OCI-LY7 (cell line): ENCODE measurements at regions not wholly inside any gene's neighbourhood (a gene's known extent, or its start where the extent isn't known, plus 50 kb on each side); places are given as distances from the start of the nearest gene placed in this dataset.

Source experiments
- BruUV-seq: library from RNA; stranded (reverse); fragments of 400-500 nt; replicated peaks from 2 replicates; lab custom pipeline; 2021; lab: Mats Ljungman, UMichigan
- CTCF ChIA-PET: fragments of 300-600 bp; sonication (Branson Sonifier 250); formaldehyde crosslinking; loops from one replicate; lab custom pipeline; 2022; ENCODE audit warnings: antibody characterized with exemption; ENCODE audit not compliant: unreplicated experiment; lab: Charles Lee
- POLR2A ChIA-PET: fragments of 300-600 bp; sonication (Branson Sonifier 250); formaldehyde crosslinking; loops from one replicate; lab custom pipeline; 2022; ENCODE audit warnings: antibody characterized with exemption; lab: Charles Lee
- DNase-seq: peaks from one replicate; pipeline ENCODE4 v3.0.0-alpha.2; 2015; ENCODE audit warnings: low spot score
- H2AFZ ChIP-seq: fragments of 200-600 bp; sonication (generic), shearing (Covaris generic); 2 replicates; pipeline ENCODE4 v1.6.1; 2014; ENCODE audit warnings: mild to moderate bottlenecking, antibody characterized with exemption, low read length, moderate library complexity
- H3K27ac ChIP-seq: fragments of 200-600 bp; sonication (generic); 2 replicates; pipeline ENCODE4 v1.5.1; 2014; ENCODE audit warnings: mixed run types, low read depth, mild to moderate bottlenecking, moderate library complexity, low read length, inconsistent platforms; ENCODE audit not compliant: poor library complexity, severe bottlenecking
- H3K36me3 ChIP-seq: fragments of 200-600 bp; sonication (generic); 2 replicates; pipeline ENCODE4 v1.6.1; 2014; ENCODE audit warnings: mild to moderate bottlenecking, antibody characterized with exemption, low read length, moderate library complexity, mixed read lengths; ENCODE audit not compliant: insufficient read depth
- H3K4me1 ChIP-seq: fragments of 200-600 bp; sonication (generic); 2 replicates; pipeline ENCODE4 v1.5.1; 2014; ENCODE audit warnings: mild to moderate bottlenecking, low read length; ENCODE audit not compliant: insufficient read depth, poor library complexity, severe bottlenecking
- H3K4me2 ChIP-seq: fragments of 200-600 bp; sonication (generic); 2 replicates; pipeline ENCODE4 v1.6.1; 2014; ENCODE audit warnings: mild to moderate bottlenecking, low read length
- H3K4me3 ChIP-seq: fragments of 200-600 bp; sonication (generic); 2 replicates; pipeline ENCODE4 v1.5.1; 2014; ENCODE audit warnings: mild to moderate bottlenecking, low read depth, low read length; ENCODE audit not compliant: poor library complexity, severe bottlenecking
- H3K79me2 ChIP-seq: fragments of 200-600 bp; sonication (generic); 2 replicates; pipeline ENCODE4 v1.6.1; 2016; ENCODE audit warnings: low read depth, mild to moderate bottlenecking, low read length, moderate library complexity, mixed read lengths; ENCODE audit not compliant: insufficient read depth
- H3K9me2 ChIP-seq: fragments of 200-600 bp; sonication (generic); 2 replicates; pipeline ENCODE4 v1.6.1; 2016; ENCODE audit warnings: mild to moderate bottlenecking, low read length, mixed read lengths; ENCODE audit not compliant: insufficient read depth
- H3K9me3 ChIP-seq: fragments of 200-600 bp; sonication (generic); 2 replicates; pipeline ENCODE4 v1.6.1; 2014; ENCODE audit warnings: mild to moderate bottlenecking, mixed run types, low read length, mixed read lengths
- H4K20me1 ChIP-seq: fragments of 200-600 bp; sonication (generic); 2 replicates; pipeline ENCODE4 v1.6.1; 2014; ENCODE audit warnings: mild to moderate bottlenecking, antibody characterized with exemption, low read length, moderate library complexity, mixed read lengths; ENCODE audit not compliant: insufficient read depth
- CTCF ChIP-seq: fragments of 200-600 bp; sonication (generic); conservative IDR thresholded peaks from 2 replicates; pipeline ENCODE4 v1.5.1; 2014; ENCODE audit warnings: mild to moderate bottlenecking, antibody characterized with exemption, low read length, moderate library complexity, mixed read lengths
- EZH2phosphoT487 ChIP-seq: fragments of 200-600 bp; sonication (generic); IDR thresholded peaks from 2 replicates; pipeline ENCODE4 v1.6.1; 2018; ENCODE audit warnings: low read depth, borderline replicate concordance, mild to moderate bottlenecking, mixed run types, antibody characterized with exemption, low read length, moderate library complexity, mixed read lengths
- intact Hi-C: fragments of 100-400 bp; cut with micrococcal nuclease; formaldehyde crosslinking; loops from one replicate; pipeline ENCODE4 v1.10.0; 2022; ENCODE audit not compliant: unreplicated experiment

DNA sequence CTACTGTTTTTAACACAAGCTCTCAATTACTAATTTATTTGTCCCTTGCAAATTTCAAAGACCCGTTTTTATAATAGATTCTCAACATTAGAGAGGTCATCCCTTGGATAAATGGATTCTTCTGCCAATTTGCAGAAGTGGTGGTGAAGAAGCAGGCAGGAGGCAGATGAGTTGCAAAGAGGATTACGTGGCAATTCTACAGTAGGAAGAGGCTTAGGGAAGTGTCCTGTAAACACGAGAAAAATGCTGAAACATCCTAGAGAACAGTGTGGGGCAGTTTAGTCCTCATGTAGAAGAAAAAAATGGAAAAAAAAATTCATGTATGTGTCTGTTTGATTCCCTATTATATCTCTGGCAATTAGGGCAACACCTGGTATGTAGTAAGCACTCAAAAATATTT lies 87.6 kb downstream of the BMP2 start:
- Histone ChIP-seq H3K4me3 (no peak overlapping the region), H4K20me1 (no peaks in the 10 kb centered on the region), H3K4me1 (no peaks in the 10 kb centered on the region), H2AFZ (no peak overlapping the region), H3K9me3 (no peaks in the 10 kb centered on the region), H3K36me3 (no peaks in the 10 kb centered on the region), H3K79me2 (no peaks in the 10 kb centered on the region), H3K4me2 (no peak overlapping the region), H3K9me2 (no peaks in the 10 kb centered on the region), H3K27ac (no peak overlapping the region)
- no TSS peak for BruUV-seq
- POLR2A ChIA-PET: no interaction called here
- no peak for DNase-seq
- CTCF ChIA-PET: no interaction called here
- intact Hi-C loops: no loop called here
- TF ChIP-seq EZH2phosphoT487 (no peak), CTCF (no peak)

GRCh38 chr20:6855796-6856195 lies 88.3 kb downstream of the BMP2 start:
- BruUV-seq: no TSS peak
- Histone ChIP-seq H3K4me3 (no peak overlapping the region), H3K4me2 (no peak overlapping the region)

GRCh38 chr20:6857927-6858326 lies 90.4 kb downstream of the BMP2 start:
- no peaks in the 10 kb centered on the region for H3K79me2 ChIP-seq
- BruUV-seq: no TSS peak
- H3K4me1 ChIP-seq: no peaks in the 10 kb centered on the region
- intact Hi-C loops: no loop called here
- CTCF ChIA-PET: no interaction called here
- H4K20me1 ChIP-seq: no peaks in the 10 kb centered on the region
- H3K4me2 ChIP-seq: no peak overlapping the region
- no peak overlapping the region for H3K27ac ChIP-seq
- H2AFZ ChIP-seq: no peak overlapping the region
- no peak overlapping the region for H3K4me3 ChIP-seq
- POLR2A ChIA-PET: no interaction called here
- no peaks in the 10 kb centered on the region for H3K36me3 ChIP-seq
- no peaks in the 10 kb centered on the region for H3K9me3 ChIP-seq
- no peak for DNase-seq
- TF ChIP-seq CTCF: no peak
- TF ChIP-seq EZH2phosphoT487: no peak
- H3K9me2 ChIP-seq: no peaks in the 10 kb centered on the region

More at GRCh38 chr20:6855796-6856195, 88.3 kb downstream of the BMP2 start:
- Histone ChIP-seq H3K79me2 (no peaks in the 10 kb centered on the region), H3K4me1 (no peaks in the 10 kb centered on the region), H3K9me2 (no peaks in the 10 kb centered on the region), H3K27ac (no peak overlapping the region), H3K9me3 (no peaks in the 10 kb centered on the region), H3K36me3 (no peaks in the 10 kb centered on the region), H2AFZ (no peak overlapping the region), H4K20me1 (no peaks in the 10 kb centered on the region)
- POLR2A ChIA-PET: no interaction called here
- intact Hi-C loops: no loop called here
- CTCF ChIA-PET: no interaction called here
- no peak for DNase-seq
- TF ChIP-seq CTCF (no peak), EZH2phosphoT487 (no peak)
